Parathyroid adenoma (tissue), 2 donors: ENCODE measurements at regions not wholly inside any gene's neighbourhood (a gene's known extent, or its start where the extent isn't known, plus 50 kb on each side); places are given as distances from the start of the nearest gene placed in this dataset.

Experiments
- H2AFZ ChIP-seq: fragments of 300-600 bp; sonication (generic); one replicate; pipeline ENCODE4 v1.7.0; 2017; ENCODE audit warnings: antibody characterized with exemption, mild to moderate bottlenecking
- H3K27ac ChIP-seq: fragments of 300-600 bp; sonication (generic); one replicate; pipeline ENCODE4 v1.7.0; 2017
- H3K27me3 ChIP-seq: fragments of 300-600 bp; sonication (generic); one replicate; pipeline ENCODE4 v1.7.0; 2017; ENCODE audit warnings: low read length; ENCODE audit not compliant: control insufficient read depth, insufficient read depth
- H3K36me3 ChIP-seq: fragments of 300-600 bp; sonication (generic); one replicate; pipeline ENCODE4 v1.7.0; 2017; ENCODE audit warnings: low read length; ENCODE audit not compliant: control insufficient read depth, insufficient read depth
- H3K4me1 ChIP-seq: fragments of 300-600 bp; sonication (generic); one replicate; pipeline ENCODE4 v1.7.0; 2017; ENCODE audit warnings: control low read depth
- H3K4me2 ChIP-seq: fragments of 300-600 bp; sonication (generic); one replicate; pipeline ENCODE4 v1.7.0; 2017; ENCODE audit warnings: low read length
- H3K4me3 ChIP-seq: fragments of 300-600 bp; sonication (generic); one replicate; pipeline ENCODE4 v1.7.0; 2017; ENCODE audit warnings: low read depth, low read length
- H3K79me2 ChIP-seq: fragments of 300-600 bp; sonication (generic); one replicate; pipeline ENCODE4 v1.7.0; 2017; ENCODE audit warnings: control low read depth
- H3K9ac ChIP-seq: fragments of 300-600 bp; sonication (generic); one replicate; pipeline ENCODE4 v1.7.0; 2017; ENCODE audit warnings: mild to moderate bottlenecking
- H3K9me3 ChIP-seq: fragments of 300-600 bp; sonication (generic); one replicate; pipeline ENCODE4 v1.7.0; 2017; ENCODE audit warnings: low read length; ENCODE audit not compliant: control insufficient read depth
- TF ChIP-seq, protein P1 (sequence below): fragments of 300-600 bp; sonication (generic); IDR thresholded peaks from one replicate; pipeline ENCODE4 v1.7.0; 2017; ENCODE audit warnings: antibody characterized with exemption, mild to moderate bottlenecking
- donor health status: primary hyperparathyroidism.

DNA sequence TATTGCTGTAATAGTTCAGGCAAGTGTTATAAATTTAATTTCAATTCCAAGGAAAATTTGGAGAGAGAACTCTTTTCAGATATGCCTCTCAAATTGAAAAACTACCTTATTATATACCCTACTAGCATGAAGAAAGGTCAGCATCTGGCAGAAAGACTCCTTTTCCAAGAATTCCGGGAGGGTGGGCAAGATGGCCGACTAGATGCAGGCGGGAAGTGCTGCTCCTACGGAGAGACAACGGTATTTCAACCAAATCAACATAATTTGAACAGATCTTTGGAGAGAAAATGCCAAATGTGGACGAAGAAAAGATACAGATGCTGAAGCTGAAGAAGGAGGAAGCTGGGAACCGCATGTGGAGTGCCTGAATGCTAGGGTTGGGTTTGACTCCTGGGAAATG is 53.8 kb upstream of the INTU start:
- TF ChIP-seq, protein P1, sequence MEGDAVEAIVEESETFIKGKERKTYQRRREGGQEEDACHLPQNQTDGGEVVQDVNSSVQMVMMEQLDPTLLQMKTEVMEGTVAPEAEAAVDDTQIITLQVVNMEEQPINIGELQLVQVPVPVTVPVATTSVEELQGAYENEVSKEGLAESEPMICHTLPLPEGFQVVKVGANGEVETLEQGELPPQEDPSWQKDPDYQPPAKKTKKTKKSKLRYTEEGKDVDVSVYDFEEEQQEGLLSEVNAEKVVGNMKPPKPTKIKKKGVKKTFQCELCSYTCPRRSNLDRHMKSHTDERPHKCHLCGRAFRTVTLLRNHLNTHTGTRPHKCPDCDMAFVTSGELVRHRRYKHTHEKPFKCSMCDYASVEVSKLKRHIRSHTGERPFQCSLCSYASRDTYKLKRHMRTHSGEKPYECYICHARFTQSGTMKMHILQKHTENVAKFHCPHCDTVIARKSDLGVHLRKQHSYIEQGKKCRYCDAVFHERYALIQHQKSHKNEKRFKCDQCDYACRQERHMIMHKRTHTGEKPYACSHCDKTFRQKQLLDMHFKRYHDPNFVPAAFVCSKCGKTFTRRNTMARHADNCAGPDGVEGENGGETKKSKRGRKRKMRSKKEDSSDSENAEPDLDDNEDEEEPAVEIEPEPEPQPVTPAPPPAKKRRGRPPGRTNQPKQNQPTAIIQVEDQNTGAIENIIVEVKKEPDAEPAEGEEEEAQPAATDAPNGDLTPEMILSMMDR: no peak
- H3K4me1 ChIP-seq: no peaks in the 10 kb centered on the region
- H3K4me3 ChIP-seq: no peak overlapping the region

DNA sequence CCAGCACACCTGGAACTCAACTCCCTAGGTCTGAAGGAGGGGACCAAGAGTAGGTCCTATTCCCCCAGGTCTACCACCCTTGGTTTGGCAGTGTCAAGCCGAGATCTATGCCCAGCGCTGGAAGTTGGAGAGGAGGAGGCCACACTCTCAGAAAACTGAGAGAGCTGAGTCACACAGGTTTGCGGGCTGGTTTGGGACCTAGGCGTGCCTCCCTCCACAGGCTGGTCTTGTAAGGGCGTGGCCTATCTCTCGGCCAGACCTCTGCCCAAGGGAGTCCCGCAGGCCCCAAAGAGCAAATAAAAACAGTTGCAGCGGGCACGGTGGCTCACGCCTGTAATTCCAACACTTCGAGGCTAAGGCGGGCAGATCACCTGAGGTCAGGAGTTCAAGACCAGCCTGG is 52.9 kb upstream of the INTU start:
- TF ChIP-seq, protein P1: no peak
- Histone ChIP-seq H3K27ac (no peak overlapping the region), H3K79me2 (no peaks in the 10 kb centered on the region), H2AFZ (no peak overlapping the region), H3K4me3 (no peak overlapping the region), H3K9me3 (no peaks in the 10 kb centered on the region), H3K4me2 (no peak overlapping the region), H3K27me3 (no peaks in the 10 kb centered on the region), H3K36me3 (no peaks in the 10 kb centered on the region), H3K9ac (no peak overlapping the region), H3K4me1 (no peaks in the 10 kb centered on the region)

More for the DNA sequence above, 53.8 kb upstream of the INTU start:
- Histone ChIP-seq H3K4me2 (no peak overlapping the region), H3K79me2 (no peaks in the 10 kb centered on the region), H2AFZ (no peak overlapping the region), H3K9me3 (no peaks in the 10 kb centered on the region), H3K9ac (no peak overlapping the region), H3K27me3 (no peaks in the 10 kb centered on the region), H3K27ac (no peak overlapping the region), H3K36me3 (no peaks in the 10 kb centered on the region)

DNA sequence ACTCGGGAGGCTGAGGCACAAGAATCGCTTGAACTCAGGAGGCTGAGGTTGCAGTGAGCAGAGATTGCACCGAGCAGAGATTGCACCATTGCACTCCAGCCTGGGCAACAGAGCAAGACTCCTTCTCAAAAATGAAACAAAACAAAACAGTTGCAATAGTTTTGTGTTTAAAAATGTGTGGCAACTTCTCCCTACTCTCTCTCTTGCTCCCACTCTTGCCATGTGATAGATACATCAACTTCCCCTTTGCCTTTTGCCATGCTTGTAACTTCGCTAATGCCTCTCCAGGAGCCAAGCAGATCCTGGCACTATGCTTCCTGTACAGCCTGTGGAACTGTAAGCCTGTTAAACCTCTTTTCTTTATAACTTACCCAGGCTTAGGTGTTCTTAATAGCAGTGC is 52.5 kb upstream of the INTU start:
- H3K27ac ChIP-seq: no peak overlapping the region
- no peaks in the 10 kb centered on the region for H3K79me2 ChIP-seq
- H3K4me3 ChIP-seq: no peak overlapping the region
- H3K9ac ChIP-seq: no peak overlapping the region
- no peaks in the 10 kb centered on the region for H3K9me3 ChIP-seq
- TF ChIP-seq, protein P1: no peak
- H3K4me1 ChIP-seq: no peaks in the 10 kb centered on the region
- no peaks in the 10 kb centered on the region for H3K27me3 ChIP-seq
- H3K4me2 ChIP-seq: no peak overlapping the region
- H3K36me3 ChIP-seq: no peaks in the 10 kb centered on the region
- no peak overlapping the region for H2AFZ ChIP-seq

DNA sequence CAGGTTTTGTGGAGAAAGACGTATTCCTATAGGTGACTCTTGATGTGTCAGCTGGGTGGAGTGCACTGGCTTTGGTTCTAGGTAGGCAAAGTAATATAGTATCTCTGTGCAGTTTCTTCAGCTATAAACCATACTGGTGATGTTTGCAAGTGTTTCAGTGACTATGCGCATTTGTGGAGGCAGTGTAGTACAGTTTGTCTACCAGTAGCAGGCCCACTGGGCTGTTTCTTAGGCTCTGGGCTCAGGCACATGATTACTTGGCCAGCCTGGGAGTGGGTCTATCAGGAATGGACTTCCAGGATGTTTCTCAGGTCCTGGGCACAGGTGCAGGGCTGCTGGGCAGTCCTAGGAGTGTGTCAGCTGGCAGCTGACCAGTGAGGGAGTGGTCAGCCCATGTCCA is 51.9 kb upstream of the INTU start:
- Histone ChIP-seq H3K27me3 (no peaks in the 10 kb centered on the region), H3K9ac (no peak overlapping the region), H3K79me2 (no peaks in the 10 kb centered on the region), H3K4me3 (no peak overlapping the region), H3K36me3 (no peaks in the 10 kb centered on the region), H3K27ac (no peak overlapping the region), H3K9me3 (no peaks in the 10 kb centered on the region), H3K4me2 (no peak overlapping the region), H3K4me1 (no peaks in the 10 kb centered on the region), H2AFZ (no peak overlapping the region)
- TF ChIP-seq, protein P1: no peak
